ENCODE measurements at regions not wholly inside any gene's neighbourhood (a gene's known extent, or its start where the extent isn't known, plus 50 kb on each side); places are given as distances from the start of the nearest gene placed in this dataset.

DNA sequence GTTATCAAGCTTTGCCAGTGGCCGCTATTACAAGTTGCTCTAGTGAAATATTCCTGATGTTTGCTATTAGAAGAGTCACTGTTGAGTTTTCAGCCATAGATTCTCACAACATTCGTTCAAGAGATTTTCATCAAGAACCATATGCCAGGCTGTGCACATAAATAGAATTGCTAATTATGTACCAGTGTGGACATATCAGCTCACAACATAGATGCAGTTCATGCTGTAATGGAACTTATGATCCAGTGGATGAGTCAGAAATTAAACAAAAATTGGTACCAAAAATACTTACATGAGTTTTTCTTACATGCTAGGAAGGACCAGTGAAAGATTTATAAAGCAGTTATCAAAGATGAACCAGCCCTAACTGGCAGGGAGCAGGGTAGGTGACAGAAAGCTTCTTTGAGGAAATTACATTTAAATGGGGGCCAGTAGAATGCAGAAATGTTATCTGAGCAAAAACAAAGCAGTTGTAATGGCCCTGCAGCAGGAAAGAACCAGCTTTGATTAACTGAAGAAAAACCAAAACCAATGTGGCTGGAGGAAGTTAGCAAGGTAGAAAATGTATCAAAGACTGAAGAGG, 404.2 kb downstream of the DNAH5 start:
- TF ChIP-seq ZNF274 (IDR thresholded peaks at IDR 0.05; ENCODE audit: low read depth, low read length) (no peak), SUZ12 (IDR thresholded peaks at IDR 0.05; ENCODE audit: extremely low read depth, insufficient read depth, insufficient read length) (no peak), YY1 (IDR thresholded peaks at IDR 0.05; ENCODE audit: insufficient read depth, insufficient read length) (no peak)

Data from NT2/D1 (cell line).